ENCODE measurements at regions not wholly inside any gene's neighbourhood (a gene's known extent, or its start where the extent isn't known, plus 50 kb on each side); places are given as distances from the start of the nearest gene placed in this dataset.

DNA sequence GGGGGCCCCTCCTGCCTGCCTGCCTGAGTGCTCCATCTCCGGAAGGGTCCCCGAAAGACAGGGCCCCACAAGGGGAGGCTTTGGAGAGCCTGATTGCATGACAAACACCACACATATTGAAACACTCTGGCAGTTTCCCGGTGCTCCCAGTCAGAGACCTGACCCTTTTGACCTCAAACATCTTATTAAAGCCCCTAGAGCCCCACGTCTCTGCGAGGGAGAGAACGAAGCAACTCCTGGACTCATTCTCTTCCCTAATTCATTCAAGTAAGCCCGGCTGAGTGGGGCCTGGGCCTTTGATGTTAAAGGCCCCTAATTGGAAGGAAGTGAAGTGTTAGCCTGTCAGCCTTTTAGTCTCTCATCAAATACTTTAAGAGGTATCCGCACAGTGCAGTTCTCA lies 335.6 kb downstream of the CYRIA start:
- TF ChIP-seq, protein P1, sequence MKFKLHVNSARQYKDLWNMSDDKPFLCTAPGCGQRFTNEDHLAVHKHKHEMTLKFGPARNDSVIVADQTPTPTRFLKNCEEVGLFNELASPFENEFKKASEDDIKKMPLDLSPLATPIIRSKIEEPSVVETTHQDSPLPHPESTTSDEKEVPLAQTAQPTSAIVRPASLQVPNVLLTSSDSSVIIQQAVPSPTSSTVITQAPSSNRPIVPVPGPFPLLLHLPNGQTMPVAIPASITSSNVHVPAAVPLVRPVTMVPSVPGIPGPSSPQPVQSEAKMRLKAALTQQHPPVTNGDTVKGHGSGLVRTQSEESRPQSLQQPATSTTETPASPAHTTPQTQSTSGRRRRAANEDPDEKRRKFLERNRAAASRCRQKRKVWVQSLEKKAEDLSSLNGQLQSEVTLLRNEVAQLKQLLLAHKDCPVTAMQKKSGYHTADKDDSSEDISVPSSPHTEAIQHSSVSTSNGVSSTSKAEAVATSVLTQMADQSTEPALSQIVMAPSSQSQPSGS (IDR thresholded peaks at IDR 0.05; ENCODE audit: low read length) = no peak
- TF ChIP-seq KDM5A (IDR thresholded peaks at IDR 0.05; ENCODE audit: low read length) = no peak
- no peak for TF ChIP-seq TAF1 (IDR thresholded peaks at IDR 0.05; ENCODE audit: low read depth, low read length)
- TF ChIP-seq PHF8 (conservative IDR thresholded peaks at IDR 0.05; ENCODE audit: low read depth, low read length) = no peak
- TF ChIP-seq, protein P2, sequence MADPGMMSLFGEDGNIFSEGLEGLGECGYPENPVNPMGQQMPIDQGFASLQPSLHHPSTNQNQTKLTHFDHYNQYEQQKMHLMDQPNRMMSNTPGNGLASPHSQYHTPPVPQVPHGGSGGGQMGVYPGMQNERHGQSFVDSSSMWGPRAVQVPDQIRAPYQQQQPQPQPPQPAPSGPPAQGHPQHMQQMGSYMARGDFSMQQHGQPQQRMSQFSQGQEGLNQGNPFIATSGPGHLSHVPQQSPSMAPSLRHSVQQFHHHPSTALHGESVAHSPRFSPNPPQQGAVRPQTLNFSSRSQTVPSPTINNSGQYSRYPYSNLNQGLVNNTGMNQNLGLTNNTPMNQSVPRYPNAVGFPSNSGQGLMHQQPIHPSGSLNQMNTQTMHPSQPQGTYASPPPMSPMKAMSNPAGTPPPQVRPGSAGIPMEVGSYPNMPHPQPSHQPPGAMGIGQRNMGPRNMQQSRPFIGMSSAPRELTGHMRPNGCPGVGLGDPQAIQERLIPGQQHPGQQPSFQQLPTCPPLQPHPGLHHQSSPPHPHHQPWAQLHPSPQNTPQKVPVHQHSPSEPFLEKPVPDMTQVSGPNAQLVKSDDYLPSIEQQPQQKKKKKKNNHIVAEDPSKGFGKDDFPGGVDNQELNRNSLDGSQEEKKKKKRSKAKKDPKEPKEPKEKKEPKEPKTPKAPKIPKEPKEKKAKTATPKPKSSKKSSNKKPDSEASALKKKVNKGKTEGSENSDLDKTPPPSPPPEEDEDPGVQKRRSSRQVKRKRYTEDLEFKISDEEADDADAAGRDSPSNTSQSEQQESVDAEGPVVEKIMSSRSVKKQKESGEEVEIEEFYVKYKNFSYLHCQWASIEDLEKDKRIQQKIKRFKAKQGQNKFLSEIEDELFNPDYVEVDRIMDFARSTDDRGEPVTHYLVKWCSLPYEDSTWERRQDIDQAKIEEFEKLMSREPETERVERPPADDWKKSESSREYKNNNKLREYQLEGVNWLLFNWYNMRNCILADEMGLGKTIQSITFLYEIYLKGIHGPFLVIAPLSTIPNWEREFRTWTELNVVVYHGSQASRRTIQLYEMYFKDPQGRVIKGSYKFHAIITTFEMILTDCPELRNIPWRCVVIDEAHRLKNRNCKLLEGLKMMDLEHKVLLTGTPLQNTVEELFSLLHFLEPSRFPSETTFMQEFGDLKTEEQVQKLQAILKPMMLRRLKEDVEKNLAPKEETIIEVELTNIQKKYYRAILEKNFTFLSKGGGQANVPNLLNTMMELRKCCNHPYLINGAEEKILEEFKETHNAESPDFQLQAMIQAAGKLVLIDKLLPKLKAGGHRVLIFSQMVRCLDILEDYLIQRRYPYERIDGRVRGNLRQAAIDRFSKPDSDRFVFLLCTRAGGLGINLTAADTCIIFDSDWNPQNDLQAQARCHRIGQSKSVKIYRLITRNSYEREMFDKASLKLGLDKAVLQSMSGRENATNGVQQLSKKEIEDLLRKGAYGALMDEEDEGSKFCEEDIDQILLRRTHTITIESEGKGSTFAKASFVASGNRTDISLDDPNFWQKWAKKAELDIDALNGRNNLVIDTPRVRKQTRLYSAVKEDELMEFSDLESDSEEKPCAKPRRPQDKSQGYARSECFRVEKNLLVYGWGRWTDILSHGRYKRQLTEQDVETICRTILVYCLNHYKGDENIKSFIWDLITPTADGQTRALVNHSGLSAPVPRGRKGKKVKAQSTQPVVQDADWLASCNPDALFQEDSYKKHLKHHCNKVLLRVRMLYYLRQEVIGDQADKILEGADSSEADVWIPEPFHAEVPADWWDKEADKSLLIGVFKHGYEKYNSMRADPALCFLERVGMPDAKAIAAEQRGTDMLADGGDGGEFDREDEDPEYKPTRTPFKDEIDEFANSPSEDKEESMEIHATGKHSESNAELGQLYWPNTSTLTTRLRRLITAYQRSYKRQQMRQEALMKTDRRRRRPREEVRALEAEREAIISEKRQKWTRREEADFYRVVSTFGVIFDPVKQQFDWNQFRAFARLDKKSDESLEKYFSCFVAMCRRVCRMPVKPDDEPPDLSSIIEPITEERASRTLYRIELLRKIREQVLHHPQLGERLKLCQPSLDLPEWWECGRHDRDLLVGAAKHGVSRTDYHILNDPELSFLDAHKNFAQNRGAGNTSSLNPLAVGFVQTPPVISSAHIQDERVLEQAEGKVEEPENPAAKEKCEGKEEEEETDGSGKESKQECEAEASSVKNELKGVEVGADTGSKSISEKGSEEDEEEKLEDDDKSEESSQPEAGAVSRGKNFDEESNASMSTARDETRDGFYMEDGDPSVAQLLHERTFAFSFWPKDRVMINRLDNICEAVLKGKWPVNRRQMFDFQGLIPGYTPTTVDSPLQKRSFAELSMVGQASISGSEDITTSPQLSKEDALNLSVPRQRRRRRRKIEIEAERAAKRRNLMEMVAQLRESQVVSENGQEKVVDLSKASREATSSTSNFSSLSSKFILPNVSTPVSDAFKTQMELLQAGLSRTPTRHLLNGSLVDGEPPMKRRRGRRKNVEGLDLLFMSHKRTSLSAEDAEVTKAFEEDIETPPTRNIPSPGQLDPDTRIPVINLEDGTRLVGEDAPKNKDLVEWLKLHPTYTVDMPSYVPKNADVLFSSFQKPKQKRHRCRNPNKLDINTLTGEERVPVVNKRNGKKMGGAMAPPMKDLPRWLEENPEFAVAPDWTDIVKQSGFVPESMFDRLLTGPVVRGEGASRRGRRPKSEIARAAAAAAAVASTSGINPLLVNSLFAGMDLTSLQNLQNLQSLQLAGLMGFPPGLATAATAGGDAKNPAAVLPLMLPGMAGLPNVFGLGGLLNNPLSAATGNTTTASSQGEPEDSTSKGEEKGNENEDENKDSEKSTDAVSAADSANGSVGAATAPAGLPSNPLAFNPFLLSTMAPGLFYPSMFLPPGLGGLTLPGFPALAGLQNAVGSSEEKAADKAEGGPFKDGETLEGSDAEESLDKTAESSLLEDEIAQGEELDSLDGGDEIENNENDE (IDR thresholded peaks at IDR 0.05; ENCODE audit: insufficient replicate concordance, low read length) = no peak
- TF ChIP-seq, protein P3, sequence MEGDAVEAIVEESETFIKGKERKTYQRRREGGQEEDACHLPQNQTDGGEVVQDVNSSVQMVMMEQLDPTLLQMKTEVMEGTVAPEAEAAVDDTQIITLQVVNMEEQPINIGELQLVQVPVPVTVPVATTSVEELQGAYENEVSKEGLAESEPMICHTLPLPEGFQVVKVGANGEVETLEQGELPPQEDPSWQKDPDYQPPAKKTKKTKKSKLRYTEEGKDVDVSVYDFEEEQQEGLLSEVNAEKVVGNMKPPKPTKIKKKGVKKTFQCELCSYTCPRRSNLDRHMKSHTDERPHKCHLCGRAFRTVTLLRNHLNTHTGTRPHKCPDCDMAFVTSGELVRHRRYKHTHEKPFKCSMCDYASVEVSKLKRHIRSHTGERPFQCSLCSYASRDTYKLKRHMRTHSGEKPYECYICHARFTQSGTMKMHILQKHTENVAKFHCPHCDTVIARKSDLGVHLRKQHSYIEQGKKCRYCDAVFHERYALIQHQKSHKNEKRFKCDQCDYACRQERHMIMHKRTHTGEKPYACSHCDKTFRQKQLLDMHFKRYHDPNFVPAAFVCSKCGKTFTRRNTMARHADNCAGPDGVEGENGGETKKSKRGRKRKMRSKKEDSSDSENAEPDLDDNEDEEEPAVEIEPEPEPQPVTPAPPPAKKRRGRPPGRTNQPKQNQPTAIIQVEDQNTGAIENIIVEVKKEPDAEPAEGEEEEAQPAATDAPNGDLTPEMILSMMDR (IDR thresholded peaks at IDR 0.05; ENCODE audit: control extremely low read depth in 1 of 3, insufficient read depth in 1 of 3, low read depth in 1 of 3, low read length in 3 of 3) = no peak
- no peak for TF ChIP-seq SP2 (IDR thresholded peaks at IDR 0.05; ENCODE audit: low read length)
- no peak for TF ChIP-seq CTBP2 (IDR thresholded peaks at IDR 0.05; ENCODE audit: borderline replicate concordance, insufficient read depth, insufficient read length, low read length)
- TF ChIP-seq HDAC6 (IDR thresholded peaks at IDR 0.05; ENCODE audit: low read depth, low read length) = no peak
- TF ChIP-seq TCF12 (IDR thresholded peaks at IDR 0.05; ENCODE audit: low read depth, low read length) = no peak
- no peak for TF ChIP-seq ZNF274 (IDR thresholded peaks at IDR 0.05; ENCODE audit: borderline replicate concordance, extremely low read depth, low read length)
- TF ChIP-seq CHD2 (IDR thresholded peaks at IDR 0.05; ENCODE audit: low read length) = no peak
- no peak for TF ChIP-seq SRF (IDR thresholded peaks at IDR 0.05; ENCODE audit: low read depth, low read length)

Data from H1 (cell line).